K562 (cell line): ENCODE measurements at regions not wholly inside any gene's neighbourhood (a gene's known extent, or its start where the extent isn't known, plus 50 kb on each side); places are given as distances from the start of the nearest gene placed in this dataset.

Source experiments
- CHD2 ChIP-seq: IDR thresholded peaks from 2 replicates; pipeline ENCODE4 v1.6.1; 2011; ENCODE audit warnings: low read depth, low read length
- CTCF ChIP-seq, 3 experiments: IDR thresholded peaks in 2 of 3; conservative IDR thresholded peaks in 1 of 3; 2 replicates each; pipeline ENCODE4 v1.5.1; 2011 to 2012; ENCODE audit warnings: low read length in 3 of 3, mild to moderate bottlenecking in 3 of 3, control low read depth in 2 of 3, improper control_type of control experiment in 1 of 3, inconsistent platforms in 1 of 3, low read depth in 1 of 3, mixed read lengths in 1 of 3, moderate library complexity in 1 of 3; ENCODE audit not compliant: insufficient read depth in 2 of 3
- EZH2 ChIP-seq: IDR thresholded peaks from 2 replicates; pipeline ENCODE4 v1.6.1; 2012; ENCODE audit warnings: low read depth, mild to moderate bottlenecking, inconsistent platforms, low read length, borderline replicate concordance
- KLF10 ChIP-seq: fragments of 250-450 bp; sonication (Bioruptor Pico); IDR thresholded peaks from 2 replicates; pipeline ENCODE4 v1.6.1; 2021; ENCODE audit warnings: matching md5 sums
- MXI1 ChIP-seq: IDR thresholded peaks from 2 replicates; pipeline ENCODE4 v1.6.1; 2011; ENCODE audit warnings: low read depth, mild to moderate bottlenecking, improper control_type of control experiment, low read length
- NR2C2 ChIP-seq, 2 experiments: fragments of 200-800 bp in 1 of 2; sonication (Bioruptor generic) in 1 of 2; sonication (generic) in 1 of 2; formaldehyde crosslinking in 1 of 2; IDR thresholded peaks; 2 replicates each; pipeline versions ENCODE4 v1.6.1 to v1.8.0; 2016 to 2022; ENCODE audit warnings: mild to moderate bottlenecking in 1 of 2, missing compliant biosample characterization in 1 of 2, missing genetic modification characterization in 1 of 2, missing genetic modification reagents in 1 of 2
- RAD21 ChIP-seq, 2 experiments: fragments of 250-450 bp in 1 of 2; fragments of 450-650 bp in 1 of 2; sonication (Bioruptor Pico) in 1 of 2; formaldehyde crosslinking in 1 of 2; IDR thresholded peaks in 1 of 2; conservative IDR thresholded peaks in 1 of 2; 2 replicates each; pipeline versions ENCODE4 v1.4.0 to v1.8.0; 2020 to 2022; ENCODE audit warnings: mild to moderate bottlenecking in 2 of 2, moderate library complexity in 1 of 2
- ZNF146 ChIP-seq: IDR thresholded peaks from one replicate; pipeline ENCODE4 v1.6.1; 2018; ENCODE audit warnings: missing compliant biosample characterization; ENCODE audit not compliant: unreplicated experiment

- TF ChIP-seq ZNF146 (CRISPR knock-in tag) = no peak
- no peak for TF ChIP-seq KLF10
- TF ChIP-seq CTCF (IDR thresholded peaks at IDR 0.05 in 2 of 3, conservative IDR thresholded peaks at IDR 0.05 in 1 of 3; ENCODE audit: insufficient read depth in 2 of 3, low read depth in 1 of 3, low read length in 3 of 3) = no peak
- no peak for TF ChIP-seq NR2C2 (CRISPR knock-in tag; IDR thresholded peaks at IDR 0.05)
- TF ChIP-seq NR2C2 (tag; IDR thresholded peaks at IDR 0.05) = no peak
- no peak for TF ChIP-seq MXI1
- no peak for TF ChIP-seq RAD21 (CRISPR knock-in tag; conservative IDR thresholded peaks at IDR 0.05 in 1 of 2, IDR thresholded peaks at IDR 0.05 in 1 of 2)
- TF ChIP-seq CHD2 = no peak
- no peak for TF ChIP-seq EZH2
Measured at GRCh38 chr12:88634008-88634407, 53.7 kb upstream of the KITLG start.
